Panc1 (cell line): ENCODE measurements at regions not wholly inside any gene's neighbourhood (a gene's known extent, or its start where the extent isn't known, plus 50 kb on each side); places are given as distances from the start of the nearest gene placed in this dataset.

Source experiments
- CTCF ChIP-seq: fragments of 450-650 bp; IDR thresholded peaks from 2 replicates; pipeline ENCODE4 v1.5.1; 2017; ENCODE audit warnings: mild to moderate bottlenecking
- POLR2AphosphoS5 ChIP-seq: IDR thresholded peaks from 2 replicates; pipeline ENCODE4 v1.6.1; 2012; ENCODE audit warnings: mild to moderate bottlenecking, low read depth, low read length, moderate library complexity
- REST ChIP-seq, 2 experiments: IDR thresholded peaks; 2 replicates each; pipeline ENCODE4 v1.6.1; 2011 to 2012; ENCODE audit warnings: low read depth in 2 of 2, control low read depth in 1 of 2, low read length in 1 of 2, mild to moderate bottlenecking in 1 of 2, moderate library complexity in 1 of 2; ENCODE audit not compliant: insufficient read depth in 1 of 2
- SIN3A ChIP-seq: IDR thresholded peaks from 2 replicates; pipeline ENCODE4 v1.6.1; 2012; ENCODE audit warnings: low read depth, mild to moderate bottlenecking, low read length, moderate library complexity, borderline replicate concordance; ENCODE audit not compliant: insufficient read depth

GRCh38 chr13:97160421-97160820 is 61.7 kb upstream of the MBNL2 start:
- TF ChIP-seq CTCF, result no peak
- TF ChIP-seq POLR2AphosphoS5, result no peak
- no peak for TF ChIP-seq REST (IDR thresholded peaks at IDR 0.05; ENCODE audit: insufficient read depth in 1 of 2, low read depth in 2 of 2, low read length in 1 of 2)
- no peak for TF ChIP-seq SIN3A
